Kidney epithelial cell (primary cell): ENCODE measurements at regions not wholly inside any gene's neighbourhood (a gene's known extent, or its start where the extent isn't known, plus 50 kb on each side); places are given as distances from the start of the nearest gene placed in this dataset.
A peak's percentile ranks its signal among the peaks of the same experiment; 100 is the strongest.

ENCODE experiments used
- DNase-seq: peaks from one replicate; pipeline ENCODE4 v3.0.0-alpha.2; 2010; ENCODE audit warnings: low read depth
- H3K27me3 ChIP-seq: 2 replicates; pipeline ENCODE4 v1.6.0; 2011; ENCODE audit warnings: low read length; ENCODE audit not compliant: control insufficient read depth, insufficient read depth
- H3K36me3 ChIP-seq: 2 replicates; pipeline ENCODE4 v1.5.1; 2011; ENCODE audit warnings: low read length; ENCODE audit not compliant: control insufficient read depth, insufficient read depth
- H3K4me3 ChIP-seq: 2 replicates; pipeline ENCODE4 v1.5.1; 2011; ENCODE audit warnings: low read depth, mild to moderate bottlenecking, control low read depth, low read length
- CTCF ChIP-seq: IDR thresholded peaks from 2 replicates; pipeline ENCODE4 v1.5.1; 2011; ENCODE audit warnings: mild to moderate bottlenecking, moderate library complexity, low read length, control low read depth, inconsistent platforms; ENCODE audit not compliant: insufficient read depth, poor library complexity, severe bottlenecking

- no peak for DNase-seq
- TF ChIP-seq CTCF: no peak
- no peaks in the 10 kb centered on the region for H3K27me3 ChIP-seq
- no peaks in the 10 kb centered on the region for H3K36me3 ChIP-seq
- no peak overlapping the region for H3K4me3 ChIP-seq
These were observed 699.2 kb downstream of the IRX1 start for GRCh38 chr5:4294878-4295277.

GRCh38 chr5:4295663-4296339 lies 700.2 kb downstream of the IRX1 start:
- Histone ChIP-seq H3K27me3 (no peaks in the 10 kb centered on the region), H3K36me3 (no peaks in the 10 kb centered on the region), H3K4me3 (no peak overlapping the region)
- no peak for DNase-seq
- peak; percentile 22 for TF ChIP-seq CTCF

- TF ChIP-seq CTCF: no peak
- no peak for DNase-seq
- Histone ChIP-seq H3K36me3 (no peaks in the 10 kb centered on the region), H3K27me3 (no peaks in the 10 kb centered on the region), H3K4me3 (no peak overlapping the region)
These were observed 710.4 kb downstream of the IRX1 start for GRCh38 chr5:4306057-4306456.

- Histone ChIP-seq H3K36me3 (no peaks in the 10 kb centered on the region), H3K27me3 (no peaks in the 10 kb centered on the region), H3K4me3 (no peak overlapping the region)
- no peak for DNase-seq
- no peak for TF ChIP-seq CTCF
These were observed 713.4 kb downstream of the IRX1 start for GRCh38 chr5:4309026-4309425.

GRCh38 chr5:4313138-4313537 lies 717.5 kb downstream of the IRX1 start:
- no peak for DNase-seq
- TF ChIP-seq CTCF: no peak
- no peaks in the 10 kb centered on the region for H3K36me3 ChIP-seq
- no peak overlapping the region for H3K4me3 ChIP-seq
- no peaks in the 10 kb centered on the region for H3K27me3 ChIP-seq

GRCh38 chr5:4319478-4320128 lies 724.0 kb downstream of the IRX1 start:
- H3K4me3 ChIP-seq: no peak overlapping the region
- TF ChIP-seq CTCF: no peak
- no peaks in the 10 kb centered on the region for H3K36me3 ChIP-seq
- no peak for DNase-seq
- H3K27me3 ChIP-seq: no peaks in the 10 kb centered on the region
